ENCODE measurements at regions not wholly inside any gene's neighbourhood (a gene's known extent, or its start where the extent isn't known, plus 50 kb on each side); places are given as distances from the start of the nearest gene placed in this dataset.
A peak's percentile ranks its signal among the peaks of the same experiment; 100 is the strongest.
"Not testable (repeated sequence)": the region's sequence is repeated elsewhere in the genome, so short reads cannot be mapped to it uniquely, and the experiment has no call there.

- WGBS, 5 donors, result 50 to 67% (median 59%) methylated on average over 4 of the region's 4 CpGs
- Histone ChIP-seq H3K4me1 (peaks cover 0 to 10% (median 3%) of the 10 kb centered on the region in 6 donors), H3K36me3 (no peaks in the 10 kb centered on the region), H3K27me3 (replicated peaks in 1 of 7) (no peaks in the 10 kb centered on the region), H3K27ac (no peak overlapping the region), H3K4me3 (no peak overlapping the region), H3K9me3 (no peaks in the 10 kb centered on the region)
- no peak for DNase-seq
- intact Hi-C loops (cut with DNase I; ENCODE audit: low total_unique reads), result no loop called here
- TF ChIP-seq POLR2AphosphoS5 (IDR thresholded peaks at IDR 0.05), result no peak
- TF ChIP-seq POLR2A (IDR thresholded peaks at IDR 0.05), result no peak
- no peak for TF ChIP-seq CTCF (IDR thresholded peaks at IDR 0.05 in 8 of 11, conservative IDR thresholded peaks at IDR 0.05 in 3 of 11)
These were observed 82.4 kb downstream of the EBLN2 start for GRCh38 chr3:73143821-73144237.

- DNase-seq, result no peak
- Histone ChIP-seq H3K4me3 (no peak overlapping the region), H3K36me3 (no peaks in the 10 kb centered on the region), H3K4me1 (peaks cover 0 to 10% (median 3%) of the 10 kb centered on the region in 6 donors), H3K27me3 (replicated peaks in 1 of 7) (no peaks in the 10 kb centered on the region), H3K9me3 (no peaks in the 10 kb centered on the region), H3K27ac (no peak overlapping the region)
- intact Hi-C loops (cut with DNase I; ENCODE audit: low total_unique reads), result no loop called here
- TF ChIP-seq CTCF (IDR thresholded peaks at IDR 0.05 in 8 of 11, conservative IDR thresholded peaks at IDR 0.05 in 3 of 11), result no peak
- TF ChIP-seq POLR2AphosphoS5 (IDR thresholded peaks at IDR 0.05), result no peak
- TF ChIP-seq POLR2A (IDR thresholded peaks at IDR 0.05), result no peak
- WGBS, 5 donors, result 84 to 95% (median 86%) methylated on average over 5 of the region's 5 CpGs
These were observed 82.8 kb downstream of the EBLN2 start for GRCh38 chr3:73144276-73144675.

GRCh38 chr3:73144828-73145227, 83.4 kb downstream of the EBLN2 start:
- Histone ChIP-seq H3K27ac (no peak overlapping the region), H3K4me1 (peaks cover 0 to 10% (median 3%) of the 10 kb centered on the region in 6 donors), H3K27me3 (replicated peaks in 1 of 7) (no peaks in the 10 kb centered on the region), H3K9me3 (no peaks in the 10 kb centered on the region), H3K4me3 (no peak overlapping the region), H3K36me3 (no peaks in the 10 kb centered on the region)
- 85 to 98% (median 91%) methylated on average over 2 of the region's 2 CpGs for WGBS, 5 donors
- TF ChIP-seq POLR2AphosphoS5 (IDR thresholded peaks at IDR 0.05), result no peak
- TF ChIP-seq CTCF (IDR thresholded peaks at IDR 0.05 in 8 of 11, conservative IDR thresholded peaks at IDR 0.05 in 3 of 11), result no peak
- no peak for TF ChIP-seq POLR2A (IDR thresholded peaks at IDR 0.05)
- DNase-seq, result no peak
- intact Hi-C loops (cut with DNase I; ENCODE audit: low total_unique reads), result no loop called here

GRCh38 chr3:73147479-73147878, 86.0 kb downstream of the EBLN2 start:
- Histone ChIP-seq H3K27ac (peak overlapping the region in 5 of 8 donors; percentile 33 to 57 (median 39)), H3K4me1 (peaks cover 0 to 10% (median 3%) of the 10 kb centered on the region in 6 donors)
- H3K36me3 ChIP-seq; DNase-seq; intact Hi-C loops (cut with DNase I; ENCODE audit: low total_unique reads); H3K4me3 ChIP-seq; H3K9me3 ChIP-seq; H3K27me3 ChIP-seq (replicated peaks in 1 of 7): not testable (repeated sequence)
- peak in 1 of 3 donors; percentile 44 for TF ChIP-seq POLR2AphosphoS5 (IDR thresholded peaks at IDR 0.05)
- 62 to 71% (median 66%) methylated on average over 9 of the region's 9 CpGs for whole genome bisulfite sequencing, 5 donors

GRCh38 chr3:73148206-73148605, 86.7 kb downstream of the EBLN2 start:
- TF ChIP-seq CTCF (IDR thresholded peaks at IDR 0.05 in 8 of 11, conservative IDR thresholded peaks at IDR 0.05 in 3 of 11) (no peak), POLR2AphosphoS5 (IDR thresholded peaks at IDR 0.05) (no peak), POLR2A (IDR thresholded peaks at IDR 0.05) (no peak)
- peaks cover 0 to 3% (median 0%) of the 10 kb centered on the region in 7 donors for H3K27me3 ChIP-seq (replicated peaks in 1 of 7)
- H3K4me3 ChIP-seq, result no peak overlapping the region
- H3K9me3 ChIP-seq, result no peaks in the 10 kb centered on the region
- no peaks in the 10 kb centered on the region for H3K36me3 ChIP-seq
- H3K4me1 ChIP-seq, result peaks cover 0 to 10% (median 3%) of the 10 kb centered on the region in 6 donors
- peak overlapping the region in 5 of 8 donors; percentile 29 to 57 (median 39) for H3K27ac ChIP-seq
- intact Hi-C loops (cut with DNase I; ENCODE audit: low total_unique reads), result no loop called here
- WGBS, 5 donors, result 51 to 66% (median 57%) methylated on average over 2 of the region's 2 CpGs
- DNase-seq, result no peak
